NB4 (cell line): ENCODE measurements at regions not wholly inside any gene's neighbourhood (a gene's known extent, or its start where the extent isn't known, plus 50 kb on each side); places are given as distances from the start of the nearest gene placed in this dataset.

ENCODE experiments used
- DNase-seq: peaks from one replicate; pipeline ENCODE4 v3.0.0; 2010; ENCODE audit warnings: low read depth
- H3K4me3 ChIP-seq: one replicate; pipeline ENCODE4 v1.5.1; 2011; ENCODE audit warnings: mild to moderate bottlenecking, low read depth, low read length, moderate library complexity
- CTCF ChIP-seq: IDR thresholded peaks from one replicate; pipeline ENCODE4 v1.5.1; 2012; ENCODE audit warnings: low read depth, low read length
- MAX ChIP-seq: IDR thresholded peaks from 2 replicates; pipeline ENCODE4 v1.6.1; 2011; ENCODE audit warnings: low read depth, low read length
- MYC ChIP-seq: IDR thresholded peaks from 2 replicates; pipeline ENCODE4 v1.6.1; 2011; ENCODE audit warnings: low read depth, low read length
- POLR2A ChIP-seq: IDR thresholded peaks from 2 replicates; pipeline ENCODE4 v1.6.1; 2011; ENCODE audit warnings: mild to moderate bottlenecking; ENCODE audit not compliant: insufficient read length; ENCODE audit errors: extremely low read depth

- TF ChIP-seq MYC (no peak), MAX (no peak), POLR2A (no peak)
- no peak overlapping the region for H3K4me3 ChIP-seq
- no peak for DNase-seq
Observed at GRCh38 chr14:34251662-34252061, 210.4 kb downstream of the SPTSSA start.

GRCh38 chr14:34250959-34251358 lies 211.1 kb downstream of the SPTSSA start:
- TF ChIP-seq CTCF (no peak), MAX (no peak), POLR2A (no peak), MYC (no peak)
- no peak for DNase-seq

GRCh38 chr14:34247605-34248004 lies 214.4 kb downstream of the SPTSSA start:
- H3K4me3 ChIP-seq = no peak overlapping the region
- TF ChIP-seq MYC (no peak), POLR2A (no peak), MAX (no peak), CTCF (no peak)
- no peak for DNase-seq

More at GRCh38 chr14:34250959-34251358, 211.1 kb downstream of the SPTSSA start:
- no peak overlapping the region for H3K4me3 ChIP-seq

GRCh38 chr14:34246206-34246605 lies 215.8 kb downstream of the SPTSSA start:
- DNase-seq = no peak
- no peak overlapping the region for H3K4me3 ChIP-seq
- TF ChIP-seq POLR2A (no peak), MAX (no peak), MYC (no peak), CTCF (no peak)

- TF ChIP-seq MAX (no peak), POLR2A (no peak), MYC (no peak), CTCF (no peak)
- no peak overlapping the region for H3K4me3 ChIP-seq
- no peak for DNase-seq
Observed at GRCh38 chr14:34243401-34243800, 218.6 kb downstream of the SPTSSA start.

GRCh38 chr14:34243001-34243400 lies 219.0 kb downstream of the SPTSSA start:
- TF ChIP-seq MYC (no peak), POLR2A (no peak)
- no peak overlapping the region for H3K4me3 ChIP-seq
- DNase-seq = no peak

GRCh38 chr14:34241185-34241711 lies 220.8 kb downstream of the SPTSSA start:
- no peak for DNase-seq
- TF ChIP-seq MYC (no peak), POLR2A (no peak), MAX (no peak), CTCF (no peak)
- H3K4me3 ChIP-seq = no peak overlapping the region
